Right cardiac atrium (tissue), 5 donors: ENCODE measurements at regions not wholly inside any gene's neighbourhood (a gene's known extent, or its start where the extent isn't known, plus 50 kb on each side); places are given as distances from the start of the nearest gene placed in this dataset.

Experiments
- ATAC-seq, 2 donors: fragments of 200-7000 bp; cut with Tn5 transposase; one replicate each; pipeline versions ENCODE4 v1.8.0 to v1.9.1; 2020; ENCODE audit warnings: moderate library complexity in 2 of 2, mild to moderate bottlenecking in 1 of 2
- DNase-seq, 3 donors: peaks; one replicate each; pipeline ENCODE4 v3.0.0-alpha.2; 2020
- H3K27ac ChIP-seq: one replicate; pipeline ENCODE4 v1.5.1; 2013; ENCODE audit warnings: mild to moderate bottlenecking, low read length, control low read depth, moderate library complexity
- H3K27me3 ChIP-seq: one replicate; pipeline ENCODE4 v1.6.1; 2013; ENCODE audit not compliant: control insufficient read depth, insufficient read depth
- H3K4me1 ChIP-seq: one replicate; pipeline ENCODE4 v1.6.1; 2013; ENCODE audit warnings: low read length; ENCODE audit not compliant: control insufficient read depth, insufficient read depth
- H3K4me3 ChIP-seq: one replicate; pipeline ENCODE4 v1.5.1; 2013; ENCODE audit warnings: low read length, control low read depth
- H3K9me3 ChIP-seq: one replicate; pipeline ENCODE4 v1.6.1; 2013; ENCODE audit warnings: low read length; ENCODE audit not compliant: control insufficient read depth
- WGBS: extraction: QIAGEN DNeasy Blood & Tissue Kit; methylation state at CpG from one replicate; pipeline ENCODE4 v1.1.7; 2013; 5-methylcytosine and 5-hydroxymethylcytosine counted together
- intact Hi-C, 4 donors: fragments of 100-400 bp; cut with DNase I; formaldehyde crosslinking; loops; one replicate each; pipeline versions ENCODE4 v1.11.0 to v1.14.0; 2022 to 2023
- donor health status: healthy with polysubstance abuse.
- donor health status: DM: no; HTN: yes; CAD: no.
- donor health status: DM: no; HTN: no; CAD: no.
- donor health status: DM: no; HTN: yes; CAD: no; lungs with severe emphysema.
- donor health status: DM: yes; HTN: yes; CAD: no.

- DNase-seq = no peak
- no peak for ATAC-seq
- WGBS = 65% methylated on average over 9 of the region's 9 CpGs
- intact Hi-C loops = no loop called here
- Histone ChIP-seq H3K27me3 (no peaks in the 10 kb centered on the region), H3K27ac (no peak overlapping the region), H3K4me3 (no peak overlapping the region), H3K9me3 (no peaks in the 10 kb centered on the region), H3K4me1 (no peaks in the 10 kb centered on the region)
Measured at GRCh38 chr16:6517020-6517720, 815.5 kb upstream of the RBFOX1 start.

GRCh38 chr16:6512512-6512911, 820.1 kb upstream of the RBFOX1 start:
- intact Hi-C loops = no loop called here
- DNase-seq (no peak), ATAC-seq (no peak)
- H3K27me3 ChIP-seq = no peaks in the 10 kb centered on the region
- no peaks in the 10 kb centered on the region for H3K4me1 ChIP-seq
- H3K27ac ChIP-seq = no peak overlapping the region
- 65% methylated on average over 2 of the region's 2 CpGs for WGBS
- no peak overlapping the region for H3K4me3 ChIP-seq
- no peaks in the 10 kb centered on the region for H3K9me3 ChIP-seq

GRCh38 chr16:6510261-6510660, 822.4 kb upstream of the RBFOX1 start:
- H3K9me3 ChIP-seq = no peaks in the 10 kb centered on the region
- WGBS = 76% methylated on average over 7 of the region's 7 CpGs
- intact Hi-C loops = no loop called here
- H3K4me1 ChIP-seq = no peaks in the 10 kb centered on the region
- H3K4me3 ChIP-seq = no peak overlapping the region
- H3K27ac ChIP-seq = no peak overlapping the region
- H3K27me3 ChIP-seq = no peaks in the 10 kb centered on the region
- ATAC-seq (no peak), DNase-seq (no peak)

- 49% methylated on average over 2 of the region's 2 CpGs for whole genome bisulfite sequencing
- no peaks in the 10 kb centered on the region for H3K4me1 ChIP-seq
- DNase-seq (no peak), ATAC-seq (no peak)
- no peaks in the 10 kb centered on the region for H3K27me3 ChIP-seq
- H3K4me3 ChIP-seq = no peak overlapping the region
- intact Hi-C loops = loop anchor here in 1 of 4 donors (10.0 kb wide), 1 partner anchor 65 kb away; no protein-coding TSS in a partner anchor
- no peak overlapping the region for H3K27ac ChIP-seq
- no peaks in the 10 kb centered on the region for H3K9me3 ChIP-seq
Measured at GRCh38 chr16:6499413-6499812, 833.2 kb upstream of the RBFOX1 start.

- H3K4me1 ChIP-seq = no peaks in the 10 kb centered on the region
- intact Hi-C loops = loop anchor here in 1 of 4 donors (10.0 kb wide), 1 partner anchor 66 kb away; no protein-coding TSS in a partner anchor
- 82% methylated on average over 4 of the region's 4 CpGs for WGBS
- no peaks in the 10 kb centered on the region for H3K9me3 ChIP-seq
- no peak overlapping the region for H3K4me3 ChIP-seq
- H3K27ac ChIP-seq = no peak overlapping the region
- no peaks in the 10 kb centered on the region for H3K27me3 ChIP-seq
- ATAC-seq (no peak), DNase-seq (no peak)
Measured at GRCh38 chr16:6498858-6499257, 833.8 kb upstream of the RBFOX1 start.

- Histone ChIP-seq H3K4me3 (no peak overlapping the region), H3K27me3 (no peaks in the 10 kb centered on the region), H3K4me1 (no peaks in the 10 kb centered on the region), H3K27ac (no peak overlapping the region), H3K9me3 (no peaks in the 10 kb centered on the region)
- ATAC-seq = no peak
- intact Hi-C loops = loop anchor here in 1 of 4 donors (10.0 kb wide), 1 partner anchor 68 kb away; no protein-coding TSS in a partner anchor
- DNase-seq = no peak
- WGBS = 40% methylated on average over 2 of the region's 2 CpGs
Measured at GRCh38 chr16:6496996-6497395, 835.6 kb upstream of the RBFOX1 start.

- Histone ChIP-seq H3K9me3 (no peaks in the 10 kb centered on the region), H3K4me3 (no peak overlapping the region), H3K27ac (no peak overlapping the region), H3K4me1 (no peaks in the 10 kb centered on the region), H3K27me3 (no peaks in the 10 kb centered on the region)
- ATAC-seq (no peak), DNase-seq (no peak)
- intact Hi-C loops = loop anchor here in 1 of 4 donors (10.0 kb wide), 1 partner anchor 69 kb away; no protein-coding TSS in a partner anchor
- WGBS = 67% methylated on average over 7 of the region's 7 CpGs
Measured at GRCh38 chr16:6495486-6496210, 837.0 kb upstream of the RBFOX1 start.

- Histone ChIP-seq H3K4me3 (no peak overlapping the region), H3K4me1 (no peaks in the 10 kb centered on the region), H3K27ac (no peak overlapping the region), H3K27me3 (no peaks in the 10 kb centered on the region), H3K9me3 (no peaks in the 10 kb centered on the region)
- intact Hi-C loops = loop anchor here in 1 of 4 donors (10.0 kb wide), 1 partner anchor 70 kb away; no protein-coding TSS in a partner anchor
- ATAC-seq (no peak), DNase-seq (no peak)
- WGBS = 85% methylated on average over 6 of the region's 6 CpGs
Measured at GRCh38 chr16:6494716-6495115, 837.9 kb upstream of the RBFOX1 start.

GRCh38 chr16:6493555-6493954, 839.1 kb upstream of the RBFOX1 start:
- WGBS = 83% methylated on average over 6 of the region's 6 CpGs
- ATAC-seq (no peak), DNase-seq (no peak)
- intact Hi-C loops = loop anchor here in 1 of 4 donors (10.0 kb wide), 1 partner anchor 71 kb away; no protein-coding TSS in a partner anchor
- Histone ChIP-seq H3K4me1 (no peaks in the 10 kb centered on the region), H3K9me3 (no peaks in the 10 kb centered on the region), H3K4me3 (no peak overlapping the region), H3K27me3 (no peaks in the 10 kb centered on the region), H3K27ac (no peak overlapping the region)

- Histone ChIP-seq H3K4me3 (no peak overlapping the region), H3K27ac (no peak overlapping the region), H3K9me3 (no peaks in the 10 kb centered on the region), H3K4me1 (no peaks in the 10 kb centered on the region), H3K27me3 (no peaks in the 10 kb centered on the region)
- no peak for ATAC-seq
- intact Hi-C loops = loop anchor here in 1 of 4 donors (10.0 kb wide), 1 partner anchor 72 kb away; no protein-coding TSS in a partner anchor
- DNase-seq = no peak
Measured at GRCh38 chr16:6492742-6493141, 839.9 kb upstream of the RBFOX1 start.

GRCh38 chr16:6484935-6485334, 847.7 kb upstream of the RBFOX1 start:
- no peaks in the 10 kb centered on the region for H3K9me3 ChIP-seq
- H3K4me1 ChIP-seq = no peaks in the 10 kb centered on the region
- H3K27ac ChIP-seq = no peak overlapping the region
- ATAC-seq (no peak), DNase-seq (no peak)
- WGBS = 12% methylated on average over 2 of the region's 2 CpGs
- H3K4me3 ChIP-seq = no peak overlapping the region
- no peaks in the 10 kb centered on the region for H3K27me3 ChIP-seq
- intact Hi-C loops = no loop called here
